B cell (primary cell): ENCODE measurements at regions not wholly inside any gene's neighbourhood (a gene's known extent, or its start where the extent isn't known, plus 50 kb on each side); places are given as distances from the start of the nearest gene placed in this dataset.

Experiments used
- CTCF ChIP-seq: fragments of 200-600 bp; IDR thresholded peaks from one replicate; pipeline ENCODE4 v1.8.0; 2022; ENCODE audit warnings: antibody characterized with exemption, mild to moderate bottlenecking
- EZH2 ChIP-seq: IDR thresholded peaks from 2 replicates; pipeline ENCODE4 v1.6.1; 2012; ENCODE audit warnings: borderline replicate concordance, low read depth, mild to moderate bottlenecking, moderate library complexity, low read length; ENCODE audit not compliant: insufficient read depth, poor library complexity, severe bottlenecking

GRCh38 chr15:93232845-93233244 is 143.8 kb upstream of the RGMA start:
- TF ChIP-seq CTCF, result no peak
- TF ChIP-seq EZH2, result no peak
